Left lung (tissue), 4 donors: ENCODE measurements at regions not wholly inside any gene's neighbourhood (a gene's known extent, or its start where the extent isn't known, plus 50 kb on each side); places are given as distances from the start of the nearest gene placed in this dataset.

Experiments
- ATAC-seq: fragments of 200-7000 bp; cut with Tn5 transposase; one replicate; pipeline ENCODE4 v1.9.1; 2020; ENCODE audit warnings: moderate library complexity
- DNase-seq, 4 donors: peaks; one replicate each; pipeline ENCODE4 v3.0.0-alpha.2; 2013 to 2020
- H3K27ac ChIP-seq, 2 donors: fragments of 200-600 bp; sonication (generic) in 1 of 2; one replicate each; pipeline versions ENCODE4 v1.5.0 to v1.8.0; 2020 to 2021
- H3K27me3 ChIP-seq, 2 donors: fragments of 200-600 bp; sonication (generic) in 1 of 2; one replicate each; pipeline versions ENCODE4 v1.5.0 to v1.8.0; 2020 to 2021
- H3K36me3 ChIP-seq, 2 donors: fragments of 200-600 bp; sonication (generic) in 1 of 2; one replicate each; pipeline versions ENCODE4 v1.5.0 to v1.8.0; 2020 to 2021
- H3K4me1 ChIP-seq, 2 donors: fragments of 200-600 bp; one replicate each; pipeline ENCODE4 v1.8.0; 2021
- H3K4me3 ChIP-seq, 2 donors: fragments of 200-600 bp; sonication (generic) in 1 of 2; one replicate each; pipeline versions ENCODE4 v1.5.0 to v1.8.0; 2020 to 2021; ENCODE audit warnings: mild to moderate bottlenecking in 1 of 2
- H3K9me3 ChIP-seq, 2 donors: fragments of 200-600 bp; sonication (generic) in 1 of 2; one replicate each; pipeline versions ENCODE4 v1.5.0 to v1.8.0; 2020 to 2021
- intact Hi-C, 2 donors: fragments of 100-400 bp; cut with DNase I; formaldehyde crosslinking; loops; one replicate each; pipeline versions ENCODE4 v1.11.2 to v1.14.2; 2022
- TF ChIP-seq, protein P1 (sequence below), 2 donors: fragments of 200-600 bp; sonication (generic) in 1 of 2; IDR thresholded peaks; one replicate each; pipeline versions ENCODE4 v1.5.0 to v1.8.0; 2021; ENCODE audit warnings: antibody characterized with exemption in 2 of 2
- donor health status: DM: no; HTN: yes; CAD: no.
- donor health status: DM: no; HTN: no; CAD: no.

DNA sequence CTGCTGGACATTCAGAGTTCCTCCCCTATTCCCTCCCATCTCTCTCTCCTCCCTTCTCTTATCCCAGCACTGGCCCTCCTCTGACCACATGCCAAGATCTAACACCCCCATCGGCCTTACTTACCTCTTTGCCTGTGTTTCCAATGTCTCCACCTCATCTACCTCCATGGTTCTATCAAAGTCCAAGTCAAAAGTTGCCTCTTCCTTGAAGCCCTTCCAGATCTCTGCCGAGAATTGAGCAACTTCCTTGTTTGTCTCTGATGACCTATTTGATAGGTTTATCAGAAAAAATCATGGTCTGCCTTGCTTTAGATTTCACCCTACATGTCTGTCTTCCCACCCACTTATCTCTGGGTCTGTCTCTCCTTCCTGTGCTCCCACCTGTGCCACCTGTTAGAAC lies 69.7 kb upstream of the ITGA11 start:
- DNase-seq, result no peak
- H3K4me3 ChIP-seq, result no peak overlapping the region
- no peak for ATAC-seq
- no peaks in the 10 kb centered on the region for H3K27me3 ChIP-seq
- H3K4me1 ChIP-seq, result no peaks in the 10 kb centered on the region
- no peaks in the 10 kb centered on the region for H3K9me3 ChIP-seq
- TF ChIP-seq, protein P1, sequence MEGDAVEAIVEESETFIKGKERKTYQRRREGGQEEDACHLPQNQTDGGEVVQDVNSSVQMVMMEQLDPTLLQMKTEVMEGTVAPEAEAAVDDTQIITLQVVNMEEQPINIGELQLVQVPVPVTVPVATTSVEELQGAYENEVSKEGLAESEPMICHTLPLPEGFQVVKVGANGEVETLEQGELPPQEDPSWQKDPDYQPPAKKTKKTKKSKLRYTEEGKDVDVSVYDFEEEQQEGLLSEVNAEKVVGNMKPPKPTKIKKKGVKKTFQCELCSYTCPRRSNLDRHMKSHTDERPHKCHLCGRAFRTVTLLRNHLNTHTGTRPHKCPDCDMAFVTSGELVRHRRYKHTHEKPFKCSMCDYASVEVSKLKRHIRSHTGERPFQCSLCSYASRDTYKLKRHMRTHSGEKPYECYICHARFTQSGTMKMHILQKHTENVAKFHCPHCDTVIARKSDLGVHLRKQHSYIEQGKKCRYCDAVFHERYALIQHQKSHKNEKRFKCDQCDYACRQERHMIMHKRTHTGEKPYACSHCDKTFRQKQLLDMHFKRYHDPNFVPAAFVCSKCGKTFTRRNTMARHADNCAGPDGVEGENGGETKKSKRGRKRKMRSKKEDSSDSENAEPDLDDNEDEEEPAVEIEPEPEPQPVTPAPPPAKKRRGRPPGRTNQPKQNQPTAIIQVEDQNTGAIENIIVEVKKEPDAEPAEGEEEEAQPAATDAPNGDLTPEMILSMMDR (IDR thresholded peaks at IDR 0.05), result no peak
- H3K27ac ChIP-seq, result no peak overlapping the region
- H3K36me3 ChIP-seq, result no peaks in the 10 kb centered on the region
- intact Hi-C loops, result no loop called here

DNA sequence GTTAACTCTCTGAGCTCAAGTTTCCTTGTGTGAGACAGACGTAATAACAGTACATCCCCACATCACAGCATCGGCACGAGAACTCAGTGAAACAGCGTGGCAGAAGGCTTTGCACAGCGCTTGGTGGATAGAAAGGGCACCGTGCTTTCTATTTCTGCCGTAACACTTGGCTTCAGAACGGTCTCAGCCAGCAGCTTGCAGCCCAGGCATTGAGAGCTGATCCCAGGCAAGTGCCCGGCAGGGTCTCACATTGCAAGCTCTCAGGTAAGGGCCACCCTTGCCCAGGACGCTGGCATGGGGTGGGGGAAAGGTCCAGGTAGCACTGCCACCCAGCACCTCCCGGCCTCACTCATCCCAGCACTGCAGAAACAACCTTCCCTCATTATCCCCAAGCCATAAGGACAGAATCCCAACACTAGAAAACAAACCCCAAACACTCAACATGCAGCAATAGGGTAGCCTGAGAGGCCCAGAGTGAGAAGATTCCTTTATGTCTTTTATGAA lies 70.5 kb upstream of the ITGA11 start:
- no peak overlapping the region for H3K27ac ChIP-seq
- no peaks in the 10 kb centered on the region for H3K9me3 ChIP-seq
- no peak overlapping the region for H3K4me3 ChIP-seq
- TF ChIP-seq, protein P1 (IDR thresholded peaks at IDR 0.05), result no peak
- no peaks in the 10 kb centered on the region for H3K36me3 ChIP-seq
- no peak for DNase-seq
- no peaks in the 10 kb centered on the region for H3K4me1 ChIP-seq
- no peak for ATAC-seq
- H3K27me3 ChIP-seq, result no peaks in the 10 kb centered on the region
- intact Hi-C loops, result no loop called here

DNA sequence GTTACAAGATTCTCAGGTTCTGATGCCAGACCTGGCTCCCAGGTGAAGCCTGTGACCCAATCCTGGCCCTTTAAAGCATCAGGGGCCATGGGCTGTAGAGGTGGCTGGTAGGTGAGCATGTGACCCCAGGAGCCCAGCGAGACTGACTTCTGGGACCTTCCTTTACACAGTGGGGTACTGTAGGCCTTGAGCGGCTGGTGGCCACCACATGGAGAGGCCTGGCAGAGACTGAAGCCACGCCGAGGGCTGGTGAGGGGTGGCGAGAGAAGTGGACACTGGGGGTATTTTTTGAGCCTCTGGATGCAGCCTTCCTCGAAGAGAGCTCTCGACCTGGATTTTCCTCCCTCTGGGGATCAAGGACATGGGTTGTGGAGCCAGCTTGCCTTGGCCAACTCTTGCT lies 71.2 kb upstream of the ITGA11 start:
- TF ChIP-seq, protein P1 (IDR thresholded peaks at IDR 0.05), result no peak
- Histone ChIP-seq H3K9me3 (no peaks in the 10 kb centered on the region), H3K27ac (no peak overlapping the region), H3K27me3 (no peaks in the 10 kb centered on the region), H3K4me3 (no peak overlapping the region), H3K36me3 (no peaks in the 10 kb centered on the region), H3K4me1 (no peaks in the 10 kb centered on the region)
- DNase-seq, result no peak
- no peak for ATAC-seq
- intact Hi-C loops, result no loop called here

DNA sequence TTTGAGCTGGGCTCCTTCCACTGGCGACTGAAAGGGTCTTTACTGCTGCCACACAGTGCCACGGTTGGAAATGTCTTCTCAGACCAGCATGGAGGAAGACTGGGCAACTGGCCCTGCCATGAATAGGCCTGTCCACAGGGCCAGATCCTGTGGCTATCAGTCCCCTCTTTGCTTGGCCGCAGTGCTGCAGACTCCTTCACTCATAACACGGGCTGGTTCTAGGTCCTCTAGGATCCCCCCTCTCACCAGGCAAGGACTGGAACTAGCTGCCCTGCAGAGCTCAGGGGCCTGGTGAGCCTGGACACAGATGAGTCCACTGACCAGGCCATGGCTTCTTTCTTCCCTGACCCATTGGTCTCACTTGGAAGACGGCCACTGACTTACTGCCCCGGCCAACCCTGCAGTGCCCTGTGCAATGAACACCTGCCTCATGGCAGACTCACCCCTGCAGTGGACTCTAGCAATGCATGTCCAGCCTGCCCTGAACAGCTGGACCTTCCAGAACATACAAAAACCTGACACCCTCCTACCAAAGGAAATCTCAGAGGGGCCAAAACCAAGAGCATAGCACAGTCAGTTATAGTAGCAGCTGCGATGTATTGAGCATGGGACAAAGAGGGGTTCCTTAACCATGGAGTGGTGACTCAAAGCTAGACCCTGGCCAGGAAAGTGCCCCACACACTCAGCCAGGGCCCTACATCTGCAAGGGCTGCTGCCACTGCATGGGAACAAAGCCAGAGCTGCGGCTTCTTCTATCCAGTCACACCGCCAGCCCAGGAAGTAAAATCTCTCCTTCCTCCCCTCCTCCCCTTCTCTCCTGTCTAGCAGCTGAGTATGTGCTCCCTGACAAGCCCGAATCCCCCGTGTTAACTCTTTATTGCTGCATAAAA lies 72.1 kb upstream of the ITGA11 start:
- no peaks in the 10 kb centered on the region for H3K36me3 ChIP-seq

DNA sequence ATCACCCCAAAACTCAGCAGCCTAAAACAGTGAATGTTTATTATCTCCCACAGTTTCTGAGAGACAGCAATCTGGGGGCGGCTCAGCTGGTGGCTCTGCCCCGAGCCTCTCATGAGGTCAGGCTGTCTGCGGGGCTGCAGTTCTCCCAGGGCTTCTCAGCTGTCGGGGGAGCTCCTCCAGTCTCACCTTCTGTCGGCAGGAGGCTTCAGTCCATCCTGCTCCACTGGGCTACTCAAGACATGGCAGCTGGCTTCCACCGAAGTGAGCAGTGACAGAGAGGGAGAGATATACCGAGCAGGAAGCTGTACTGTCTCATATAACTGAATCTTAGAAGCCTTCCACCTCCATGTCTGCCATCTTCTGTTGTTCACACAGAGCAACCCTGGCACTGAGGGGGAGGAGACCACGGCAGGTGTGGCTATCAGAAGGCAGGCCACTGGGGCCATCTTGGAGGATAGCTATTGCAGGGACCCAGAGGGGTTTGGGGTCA lies 72.8 kb upstream of the ITGA11 start:
- H3K4me3 ChIP-seq, result no peak overlapping the region
- H3K27me3 ChIP-seq, result no peaks in the 10 kb centered on the region
- H3K27ac ChIP-seq, result no peak overlapping the region
- H3K9me3 ChIP-seq, result no peaks in the 10 kb centered on the region
- DNase-seq, result no peak
- TF ChIP-seq, protein P1 (IDR thresholded peaks at IDR 0.05), result no peak
- intact Hi-C loops, result no loop called here
- no peak for ATAC-seq
- H3K4me1 ChIP-seq, result no peaks in the 10 kb centered on the region
- H3K36me3 ChIP-seq, result no peaks in the 10 kb centered on the region

More for the DNA sequence above, 72.1 kb upstream of the ITGA11 start:
- Histone ChIP-seq H3K4me3 (no peak overlapping the region), H3K27me3 (no peaks in the 10 kb centered on the region), H3K27ac (no peak overlapping the region), H3K4me1 (no peaks in the 10 kb centered on the region), H3K9me3 (no peaks in the 10 kb centered on the region)
- DNase-seq (no peak), ATAC-seq (no peak)
- intact Hi-C loops, result no loop called here
- TF ChIP-seq, protein P1 (IDR thresholded peaks at IDR 0.05), result no peak
